ENCODE measurements at regions not wholly inside any gene's neighbourhood (a gene's known extent, or its start where the extent isn't known, plus 50 kb on each side); places are given as distances from the start of the nearest gene placed in this dataset.

- no peak for TF ChIP-seq CTCF (IDR thresholded peaks at IDR 0.05; ENCODE audit: borderline replicate concordance, extremely low read depth, low read length, poor library complexity, severe bottlenecking)
- no peak for TF ChIP-seq EZH2 (IDR thresholded peaks at IDR 0.05; ENCODE audit: borderline replicate concordance, low read depth, low read length, severe bottlenecking)
These were observed 304.2 kb downstream of the KCNA4 start for GRCh38 chr11:29712616-29713015.

Data from DND-41 (cell line).